Right renal cortex interstitium (tissue), 3 donors: ENCODE measurements at regions not wholly inside any gene's neighbourhood (a gene's known extent, or its start where the extent isn't known, plus 50 kb on each side); places are given as distances from the start of the nearest gene placed in this dataset.
"Not testable (repeated sequence)": the region's sequence is repeated elsewhere in the genome, so short reads cannot be mapped to it uniquely, and the experiment has no call there.

ENCODE experiments used
- DNase-seq, 3 donors: peaks; one replicate each; pipeline ENCODE4 v3.0.0-alpha.2; 2013; ENCODE audit warnings: low read depth in 3 of 3, low spot score in 2 of 3

GRCh38 chr7:148472406-148472805 is 118.2 kb upstream of the C7orf33 start:
- DNase-seq = no peak

DNA sequence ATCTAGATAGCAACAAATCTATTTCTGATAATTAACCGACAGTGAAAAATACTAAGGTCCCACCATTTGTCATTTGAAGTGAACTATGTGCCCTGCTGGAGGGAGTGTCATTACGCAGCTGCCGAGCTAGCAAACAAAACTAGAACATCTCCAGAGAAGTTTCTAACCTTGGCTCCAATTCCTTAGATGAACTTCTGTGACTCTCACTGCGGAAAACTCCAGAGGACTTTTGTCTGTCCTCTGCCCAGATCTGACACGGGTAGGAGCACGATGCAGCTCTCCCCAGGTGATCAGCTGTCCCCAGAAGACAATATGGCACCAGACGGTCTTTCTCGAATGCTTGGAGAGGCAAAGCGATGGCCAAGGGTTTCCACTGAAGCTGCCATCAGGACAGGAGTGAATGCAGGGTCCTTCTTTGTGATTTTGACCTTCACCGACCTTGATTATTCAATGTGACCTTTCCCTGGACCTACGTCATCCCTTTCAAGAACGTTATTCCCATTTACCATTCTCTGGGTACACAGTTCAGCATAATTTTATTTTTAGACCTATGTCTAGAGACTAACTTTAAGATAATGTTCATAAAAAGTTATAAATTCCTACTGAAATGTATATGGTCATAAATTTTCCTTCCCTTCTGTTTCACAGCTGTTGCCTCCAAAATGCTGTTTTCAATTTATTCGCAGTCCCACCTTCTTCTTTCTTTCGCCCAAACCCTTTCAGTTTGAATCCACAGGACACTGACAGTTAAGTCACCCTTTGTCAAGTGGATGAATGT is 116.7 kb upstream of the C7orf33 start:
- DNase-seq = no peak

GRCh38 chr7:148474481-148475025 is 116.0 kb upstream of the C7orf33 start:
- no peak for DNase-seq

- no peak for DNase-seq
These were observed 112.0 kb upstream of the C7orf33 start for GRCh38 chr7:148478551-148478950.

- DNase-seq = no peak
These were observed 110.0 kb upstream of the C7orf33 start for GRCh38 chr7:148480479-148481146.

GRCh38 chr7:148481147-148481526 is 109.4 kb upstream of the C7orf33 start:
- no peak for DNase-seq

- no peak for DNase-seq
These were observed 108.5 kb upstream of the C7orf33 start for GRCh38 chr7:148481971-148482626.

GRCh38 chr7:148483515-148484308 is 106.9 kb upstream of the C7orf33 start:
- DNase-seq = no peak

GRCh38 chr7:148484486-148484885 is 106.1 kb upstream of the C7orf33 start:
- no peak for DNase-seq

DNA sequence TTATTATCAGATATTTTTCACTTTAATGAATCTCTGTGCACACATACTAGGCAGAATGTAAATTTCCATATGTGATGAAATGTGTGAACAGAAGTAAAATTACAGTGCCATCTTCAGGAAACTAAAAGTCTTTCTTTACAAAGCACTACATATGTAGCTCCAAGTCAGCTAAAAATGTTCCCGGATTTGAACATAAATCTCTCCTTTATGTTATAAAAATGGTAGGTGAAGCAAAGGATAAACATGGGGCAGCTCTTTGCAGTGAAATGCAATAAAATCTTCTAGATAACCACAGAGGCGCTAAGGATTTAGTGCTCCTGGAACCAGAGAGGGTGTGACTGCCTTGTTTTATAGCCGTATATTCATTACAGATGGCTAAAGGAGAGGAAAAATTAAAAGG is 104.9 kb upstream of the C7orf33 start:
- no peak for DNase-seq

DNA sequence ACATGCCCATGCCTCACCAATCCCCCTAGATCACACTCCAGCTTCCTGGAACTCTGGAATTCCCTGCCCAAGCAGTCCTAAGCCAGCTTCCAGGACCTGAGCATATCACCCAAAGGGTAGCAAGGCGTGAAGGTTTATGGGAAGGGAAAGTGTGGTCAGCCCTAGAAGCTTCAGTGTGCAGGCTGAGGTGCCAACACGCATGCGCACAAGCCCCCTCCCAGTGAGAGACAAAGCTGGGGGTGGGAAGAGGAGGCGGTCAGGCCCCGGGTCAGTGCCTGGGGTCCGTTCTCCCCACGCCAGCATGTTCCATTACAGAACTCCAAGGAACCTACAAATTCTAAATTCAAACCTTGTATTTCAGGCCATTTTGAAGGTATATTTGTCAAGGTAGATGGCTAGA is 103.6 kb upstream of the C7orf33 start:
- no peak for DNase-seq

GRCh38 chr7:148487912-148488311 is 102.7 kb upstream of the C7orf33 start:
- no peak for DNase-seq

- no peak for DNase-seq
These were observed 100.9 kb upstream of the C7orf33 start for GRCh38 chr7:148489678-148490077.

- no peak for DNase-seq
These were observed 98.3 kb upstream of the C7orf33 start for GRCh38 chr7:148492157-148492860.

DNA sequence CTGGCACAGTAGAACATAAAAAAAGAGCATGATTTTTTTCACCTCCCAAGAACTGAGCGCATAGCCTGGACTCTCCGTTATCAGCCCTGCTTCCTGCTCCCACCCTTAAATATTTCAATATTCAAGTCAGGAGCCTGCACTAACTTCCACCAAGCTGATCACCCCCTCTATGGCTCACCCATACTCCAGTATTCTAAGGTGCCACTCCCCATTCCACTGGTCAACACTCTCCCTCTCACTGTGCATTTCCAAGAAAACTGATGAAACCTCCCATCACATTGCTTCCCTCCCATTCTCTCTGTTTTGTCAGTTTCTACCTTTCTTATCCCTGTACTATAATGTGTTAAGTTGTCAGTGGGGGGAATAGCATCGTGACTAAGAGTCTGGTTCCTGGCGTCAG is 95.0 kb upstream of the C7orf33 start:
- no peak for DNase-seq

DNA sequence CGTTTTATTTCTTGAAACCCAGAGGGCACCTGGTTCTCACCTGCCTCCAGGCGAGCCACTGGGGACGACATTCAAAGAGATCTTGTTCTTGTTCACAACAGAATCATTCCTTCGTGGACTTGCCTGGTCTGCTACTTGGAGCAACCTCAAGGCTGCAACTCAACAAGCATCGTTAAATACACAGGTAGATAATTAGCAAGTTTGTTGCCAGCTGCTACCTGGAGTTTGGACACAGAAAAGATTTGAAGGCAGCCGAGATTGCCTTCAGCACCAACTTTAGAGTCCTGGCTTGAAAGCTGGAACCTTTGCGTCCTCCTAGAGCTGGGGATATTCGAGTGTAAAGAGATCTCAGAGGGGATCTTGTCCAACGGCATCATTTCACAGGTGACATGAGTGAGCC is 89.6 kb upstream of the C7orf33 start:
- DNase-seq = no peak

GRCh38 chr7:148503900-148504487 is 86.6 kb upstream of the C7orf33 start:
- DNase-seq = no peak

GRCh38 chr7:148505645-148506375 is 84.8 kb upstream of the C7orf33 start:
- no peak for DNase-seq

DNA sequence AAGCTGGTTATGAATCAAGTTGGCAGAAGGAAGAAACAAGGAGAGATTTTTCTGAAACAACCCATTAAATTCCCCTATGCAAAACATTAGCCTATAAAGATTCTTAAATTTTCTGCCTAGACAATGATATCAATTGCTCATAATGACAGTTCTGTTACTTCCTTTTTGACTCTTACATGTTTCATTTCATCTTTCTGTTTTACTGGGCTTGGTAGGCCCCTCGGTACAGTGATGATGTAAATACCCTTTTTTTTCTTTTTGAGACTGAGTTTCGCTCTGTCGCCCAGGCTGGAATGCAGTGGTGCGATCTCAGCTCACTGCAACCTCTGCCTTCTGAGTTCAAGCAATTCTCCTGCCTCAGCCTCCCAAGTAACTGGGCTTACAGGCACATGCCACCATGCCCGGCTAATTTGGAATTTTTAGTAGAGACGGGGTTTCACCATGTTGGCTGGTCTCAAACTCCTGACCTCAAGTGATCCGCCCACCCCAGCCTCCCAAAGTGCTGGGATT is 83.4 kb upstream of the C7orf33 start:
- not testable (repeated sequence) for DNase-seq
